HEK293 (cell line): ENCODE measurements at regions not wholly inside any gene's neighbourhood (a gene's known extent, or its start where the extent isn't known, plus 50 kb on each side); places are given as distances from the start of the nearest gene placed in this dataset.

Experiments used
- MYNN ChIP-seq: fragments of 450-650 bp; formaldehyde crosslinking; IDR thresholded peaks from 2 replicates; pipeline ENCODE4 v1.5.1; 2016; ENCODE audit warnings: missing biosample characterization, missing genetic modification characterization, borderline replicate concordance
- ZBTB7A ChIP-seq: fragments of 450-650 bp; formaldehyde crosslinking; IDR thresholded peaks from 2 replicates; pipeline ENCODE4 v1.5.1; 2016; ENCODE audit warnings: low read depth, missing biosample characterization, missing genetic modification characterization
- TF ChIP-seq, protein P1 (sequence below): fragments of 450-650 bp; formaldehyde crosslinking; IDR thresholded peaks from 2 replicates; pipeline ENCODE4 v1.5.1; 2016; ENCODE audit warnings: missing biosample characterization, missing genetic modification characterization
- TF ChIP-seq, protein P2 (sequence below): fragments of 450-650 bp; formaldehyde crosslinking; IDR thresholded peaks from 2 replicates; pipeline ENCODE4 v1.5.1; 2016; ENCODE audit warnings: missing biosample characterization, missing genetic modification characterization, low read depth

DNA sequence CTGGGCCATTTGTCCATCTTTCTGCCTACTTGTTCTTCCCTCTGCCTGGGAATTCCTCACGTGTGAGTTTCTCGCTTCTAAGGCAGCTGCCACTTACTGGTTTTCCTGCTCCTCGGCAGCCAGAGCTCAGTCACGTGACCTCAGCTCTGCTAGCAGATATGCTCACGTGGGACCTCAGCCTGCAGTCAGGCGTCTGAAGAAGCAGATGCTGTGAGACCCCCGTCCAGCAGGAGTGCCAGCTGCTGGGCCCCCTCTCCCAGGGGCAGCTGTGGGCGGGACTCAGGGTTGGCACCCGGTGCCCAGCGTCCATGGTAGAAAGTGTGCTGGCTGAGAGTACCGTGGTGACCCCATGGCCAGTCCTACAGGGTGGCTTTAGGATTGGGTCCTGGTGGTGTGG is 161.3 kb upstream of the TLE3 start:
- TF ChIP-seq, protein P1, sequence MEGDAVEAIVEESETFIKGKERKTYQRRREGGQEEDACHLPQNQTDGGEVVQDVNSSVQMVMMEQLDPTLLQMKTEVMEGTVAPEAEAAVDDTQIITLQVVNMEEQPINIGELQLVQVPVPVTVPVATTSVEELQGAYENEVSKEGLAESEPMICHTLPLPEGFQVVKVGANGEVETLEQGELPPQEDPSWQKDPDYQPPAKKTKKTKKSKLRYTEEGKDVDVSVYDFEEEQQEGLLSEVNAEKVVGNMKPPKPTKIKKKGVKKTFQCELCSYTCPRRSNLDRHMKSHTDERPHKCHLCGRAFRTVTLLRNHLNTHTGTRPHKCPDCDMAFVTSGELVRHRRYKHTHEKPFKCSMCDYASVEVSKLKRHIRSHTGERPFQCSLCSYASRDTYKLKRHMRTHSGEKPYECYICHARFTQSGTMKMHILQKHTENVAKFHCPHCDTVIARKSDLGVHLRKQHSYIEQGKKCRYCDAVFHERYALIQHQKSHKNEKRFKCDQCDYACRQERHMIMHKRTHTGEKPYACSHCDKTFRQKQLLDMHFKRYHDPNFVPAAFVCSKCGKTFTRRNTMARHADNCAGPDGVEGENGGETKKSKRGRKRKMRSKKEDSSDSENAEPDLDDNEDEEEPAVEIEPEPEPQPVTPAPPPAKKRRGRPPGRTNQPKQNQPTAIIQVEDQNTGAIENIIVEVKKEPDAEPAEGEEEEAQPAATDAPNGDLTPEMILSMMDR (tag by site-specific recombination): no peak
- TF ChIP-seq, protein P2, sequence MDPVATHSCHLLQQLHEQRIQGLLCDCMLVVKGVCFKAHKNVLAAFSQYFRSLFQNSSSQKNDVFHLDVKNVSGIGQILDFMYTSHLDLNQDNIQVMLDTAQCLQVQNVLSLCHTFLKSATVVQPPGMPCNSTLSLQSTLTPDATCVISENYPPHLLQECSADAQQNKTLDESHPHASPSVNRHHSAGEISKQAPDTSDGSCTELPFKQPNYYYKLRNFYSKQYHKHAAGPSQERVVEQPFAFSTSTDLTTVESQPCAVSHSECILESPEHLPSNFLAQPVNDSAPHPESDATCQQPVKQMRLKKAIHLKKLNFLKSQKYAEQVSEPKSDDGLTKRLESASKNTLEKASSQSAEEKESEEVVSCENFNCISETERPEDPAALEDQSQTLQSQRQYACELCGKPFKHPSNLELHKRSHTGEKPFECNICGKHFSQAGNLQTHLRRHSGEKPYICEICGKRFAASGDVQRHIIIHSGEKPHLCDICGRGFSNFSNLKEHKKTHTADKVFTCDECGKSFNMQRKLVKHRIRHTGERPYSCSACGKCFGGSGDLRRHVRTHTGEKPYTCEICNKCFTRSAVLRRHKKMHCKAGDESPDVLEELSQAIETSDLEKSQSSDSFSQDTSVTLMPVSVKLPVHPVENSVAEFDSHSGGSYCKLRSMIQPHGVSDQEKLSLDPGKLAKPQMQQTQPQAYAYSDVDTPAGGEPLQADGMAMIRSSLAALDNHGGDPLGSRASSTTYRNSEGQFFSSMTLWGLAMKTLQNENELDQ (tag by site-specific recombination): no peak
- TF ChIP-seq MYNN (tag by site-specific recombination) (no peak), ZBTB7A (tag by site-specific recombination) (no peak)
